NK-92 treated with Interleukin-12 subunit alpha and Interleukin-12 subunit beta, amount 100 ng/mL, for 24 hours (cell line): ENCODE measurements at regions not wholly inside any gene's neighbourhood (a gene's known extent, or its start where the extent isn't known, plus 50 kb on each side); places are given as distances from the start of the nearest gene placed in this dataset.
"Not testable (repeated sequence)": the region's sequence is repeated elsewhere in the genome, so short reads cannot be mapped to it uniquely, and the experiment has no call there.

Experiments used
- DNase-seq: peaks from one replicate; lab custom pipeline; 2025; lab: John Stamatoyannopoulos, UW

GRCh38 chr5:74534397-74535129 lies 106.0 kb downstream of the ENC1 start:
- no peak for DNase-seq

GRCh38 chr5:74530326-74531050 lies 110.0 kb downstream of the ENC1 start:
- DNase-seq = no peak

- no peak for DNase-seq
These were observed 111.4 kb downstream of the ENC1 start for GRCh38 chr5:74529101-74529500.

- no peak for DNase-seq
These were observed 114.4 kb downstream of the ENC1 start for GRCh38 chr5:74526111-74526510.

- DNase-seq = not testable (repeated sequence)
These were observed 115.8 kb downstream of the ENC1 start for GRCh38 chr5:74524767-74525166.

- DNase-seq = not testable (repeated sequence)
These were observed 116.8 kb downstream of the ENC1 start for GRCh38 chr5:74523698-74524097.

GRCh38 chr5:74522838-74523237 lies 117.7 kb downstream of the ENC1 start:
- DNase-seq = not testable (repeated sequence)

- no peak for DNase-seq
These were observed 119.1 kb downstream of the ENC1 start for GRCh38 chr5:74521401-74521800.

- DNase-seq = no peak
These were observed 120.8 kb downstream of the ENC1 start for GRCh38 chr5:74519679-74520078.

GRCh38 chr5:74519161-74519571 lies 121.4 kb downstream of the ENC1 start:
- no peak for DNase-seq

GRCh38 chr5:74517700-74518099 lies 122.8 kb downstream of the ENC1 start:
- DNase-seq = no peak

- DNase-seq = no peak
These were observed 124.3 kb downstream of the ENC1 start for GRCh38 chr5:74516211-74516636.

- no peak for DNase-seq
These were observed 125.5 kb downstream of the ENC1 start for GRCh38 chr5:74514888-74515551.

- DNase-seq = not testable (repeated sequence)
These were observed 128.8 kb downstream of the ENC1 start for GRCh38 chr5:74511770-74512169.

- no peak for DNase-seq
These were observed 130.0 kb downstream of the ENC1 start for GRCh38 chr5:74510476-74511075.

GRCh38 chr5:74507370-74508005 lies 133.0 kb downstream of the ENC1 start:
- DNase-seq = no peak

- no peak for DNase-seq
These were observed 134.4 kb downstream of the ENC1 start for GRCh38 chr5:74506119-74506518.

GRCh38 chr5:74504463-74504862 lies 136.1 kb downstream of the ENC1 start:
- DNase-seq = no peak

- DNase-seq = no peak
These were observed 138.0 kb downstream of the ENC1 start for GRCh38 chr5:74502479-74502950.

GRCh38 chr5:74501674-74502478 lies 138.7 kb downstream of the ENC1 start:
- DNase-seq = no peak
